Glomerular endothelial cell (primary cell): ENCODE measurements at regions not wholly inside any gene's neighbourhood (a gene's known extent, or its start where the extent isn't known, plus 50 kb on each side); places are given as distances from the start of the nearest gene placed in this dataset.
"Not testable (repeated sequence)": the region's sequence is repeated elsewhere in the genome, so short reads cannot be mapped to it uniquely, and the experiment has no call there.

Experiments used
- DNase-seq: peaks from one replicate; pipeline ENCODE4 v3.0.0-alpha.2; 2011; ENCODE audit warnings: low read depth, low spot score; ENCODE audit errors: extremely low read depth

- DNase-seq: no peak
Measured at GRCh38 chr14:55973285-55973800, 144.9 kb upstream of the PELI2 start.

- DNase-seq: no peak
Measured at GRCh38 chr14:55973911-55974630, 144.1 kb upstream of the PELI2 start.

- DNase-seq: no peak
Measured at GRCh38 chr14:55975281-55975910, 142.8 kb upstream of the PELI2 start.

- no peak for DNase-seq
Measured at GRCh38 chr14:55976219-55976618, 142.0 kb upstream of the PELI2 start.

- no peak for DNase-seq
Measured at GRCh38 chr14:55976655-55977054, 141.6 kb upstream of the PELI2 start.

GRCh38 chr14:55977392-55978150 is 140.6 kb upstream of the PELI2 start:
- DNase-seq: no peak

DNA sequence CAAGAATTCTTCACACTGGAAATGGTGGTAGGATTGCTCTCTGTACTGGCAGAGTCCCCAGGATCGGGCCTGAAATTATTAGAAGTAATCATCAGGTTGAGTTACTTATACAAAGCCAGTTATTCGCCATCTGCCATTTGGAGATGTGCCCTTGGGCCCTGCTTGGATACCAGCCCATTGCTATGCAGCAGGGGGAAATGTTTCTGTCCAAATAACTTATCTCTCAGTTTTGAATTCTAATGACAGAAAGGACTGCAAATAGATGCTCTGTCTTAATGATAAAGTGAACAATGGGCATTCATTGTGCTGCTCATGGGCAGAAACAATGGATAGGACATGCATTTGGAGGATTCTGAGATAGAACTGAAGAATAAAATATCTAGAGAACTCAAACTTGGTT is 139.1 kb upstream of the PELI2 start:
- no peak for DNase-seq

GRCh38 chr14:55979781-55980180 is 138.4 kb upstream of the PELI2 start:
- no peak for DNase-seq

- DNase-seq: no peak
Measured at GRCh38 chr14:55980970-55981369, 137.2 kb upstream of the PELI2 start.

DNA sequence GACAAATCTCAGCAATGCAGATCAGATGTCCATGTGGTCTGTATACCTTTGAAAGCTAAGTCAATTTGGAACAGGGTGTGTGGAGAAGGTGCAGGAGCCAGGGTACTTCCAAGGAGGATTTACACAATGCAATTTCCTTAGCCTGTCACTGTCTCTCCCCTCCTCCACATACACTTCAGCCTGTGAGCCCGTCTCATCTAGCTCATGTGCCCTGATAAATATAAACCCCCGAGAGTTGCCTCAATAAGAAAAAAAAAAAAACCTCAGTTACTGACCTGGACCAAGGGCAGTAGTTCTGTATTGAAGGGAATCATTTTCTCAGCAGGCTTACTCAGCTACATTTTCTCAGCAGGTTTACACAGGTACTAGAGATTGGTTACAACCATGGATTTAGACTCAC is 132.1 kb upstream of the PELI2 start:
- DNase-seq: no peak

DNA sequence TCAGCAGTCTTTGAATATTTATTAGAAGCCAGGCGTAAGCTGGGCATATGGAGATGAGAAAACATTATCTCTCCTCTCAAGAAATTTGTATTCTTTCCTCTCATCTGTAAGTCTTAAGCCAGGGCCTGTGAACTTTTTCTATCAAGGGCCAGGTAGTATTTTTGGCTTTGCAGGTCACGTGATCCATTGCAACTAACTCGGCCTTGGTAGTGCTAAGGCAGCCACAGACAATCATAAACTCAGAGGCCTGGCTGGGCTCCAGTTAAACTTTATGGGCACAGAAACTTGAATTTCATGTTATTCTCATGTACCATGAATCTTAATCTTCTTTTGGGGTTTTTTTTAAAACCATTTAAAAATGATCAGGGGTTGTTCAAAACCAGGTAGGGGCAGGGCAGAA is 117.4 kb upstream of the PELI2 start:
- DNase-seq: no peak

GRCh38 chr14:56002342-56002741 is 115.9 kb upstream of the PELI2 start:
- no peak for DNase-seq

DNA sequence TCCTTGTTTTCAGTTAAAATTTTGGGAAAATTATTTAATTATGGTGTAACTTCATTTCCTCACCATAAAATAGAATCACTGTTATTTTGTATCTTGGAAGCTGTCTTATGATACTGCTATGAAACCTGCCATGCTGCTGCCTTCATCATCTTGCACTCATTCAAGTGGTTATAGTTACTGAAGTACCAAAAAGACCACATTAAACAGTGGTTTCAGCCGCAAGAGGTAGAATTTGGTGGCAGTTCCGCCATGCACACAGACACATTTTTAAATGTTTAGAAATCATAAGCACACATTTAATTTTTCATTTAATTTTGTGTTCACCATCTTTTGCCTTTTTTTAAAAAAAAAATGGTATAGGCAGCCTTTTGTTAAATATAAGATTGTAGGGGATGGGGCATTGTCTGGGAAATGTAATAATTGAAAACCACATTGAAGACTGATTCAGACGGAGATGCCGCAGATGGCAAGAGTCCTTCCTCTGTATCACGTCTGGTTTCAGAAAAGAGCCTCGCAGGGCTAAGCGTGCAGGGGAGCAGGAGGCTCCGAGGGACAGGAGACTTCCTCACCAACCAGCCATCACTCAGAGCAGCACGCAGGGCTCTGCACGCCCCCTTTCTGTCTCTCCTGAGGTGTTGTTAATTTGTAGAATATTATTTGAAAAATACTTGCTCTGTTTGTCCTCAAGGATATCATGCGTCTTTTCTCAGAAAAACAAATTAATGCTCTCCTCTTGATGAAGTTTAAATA is 115.2 kb upstream of the PELI2 start:
- DNase-seq: no peak

DNA sequence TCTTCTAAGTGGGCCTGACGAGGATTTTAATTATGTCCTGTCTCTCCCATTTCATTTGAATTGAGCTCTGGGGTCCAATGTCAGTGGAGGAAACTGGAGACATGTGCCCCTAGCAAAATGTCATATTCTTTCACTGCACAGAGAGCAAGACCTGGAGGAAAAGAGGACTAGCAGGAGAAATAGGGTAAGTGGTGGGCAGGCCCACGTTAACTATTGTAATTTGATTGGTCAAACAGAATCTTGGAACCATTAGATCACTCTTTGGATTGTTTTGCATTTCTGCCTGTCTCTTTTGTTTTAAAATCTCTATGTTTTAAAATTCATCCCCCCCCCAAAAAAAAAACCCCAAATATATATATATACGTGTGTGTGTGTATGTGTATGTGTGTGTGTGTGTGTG is 113.9 kb upstream of the PELI2 start:
- no peak for DNase-seq

GRCh38 chr14:56004786-56005185 is 113.4 kb upstream of the PELI2 start:
- DNase-seq: no peak

DNA sequence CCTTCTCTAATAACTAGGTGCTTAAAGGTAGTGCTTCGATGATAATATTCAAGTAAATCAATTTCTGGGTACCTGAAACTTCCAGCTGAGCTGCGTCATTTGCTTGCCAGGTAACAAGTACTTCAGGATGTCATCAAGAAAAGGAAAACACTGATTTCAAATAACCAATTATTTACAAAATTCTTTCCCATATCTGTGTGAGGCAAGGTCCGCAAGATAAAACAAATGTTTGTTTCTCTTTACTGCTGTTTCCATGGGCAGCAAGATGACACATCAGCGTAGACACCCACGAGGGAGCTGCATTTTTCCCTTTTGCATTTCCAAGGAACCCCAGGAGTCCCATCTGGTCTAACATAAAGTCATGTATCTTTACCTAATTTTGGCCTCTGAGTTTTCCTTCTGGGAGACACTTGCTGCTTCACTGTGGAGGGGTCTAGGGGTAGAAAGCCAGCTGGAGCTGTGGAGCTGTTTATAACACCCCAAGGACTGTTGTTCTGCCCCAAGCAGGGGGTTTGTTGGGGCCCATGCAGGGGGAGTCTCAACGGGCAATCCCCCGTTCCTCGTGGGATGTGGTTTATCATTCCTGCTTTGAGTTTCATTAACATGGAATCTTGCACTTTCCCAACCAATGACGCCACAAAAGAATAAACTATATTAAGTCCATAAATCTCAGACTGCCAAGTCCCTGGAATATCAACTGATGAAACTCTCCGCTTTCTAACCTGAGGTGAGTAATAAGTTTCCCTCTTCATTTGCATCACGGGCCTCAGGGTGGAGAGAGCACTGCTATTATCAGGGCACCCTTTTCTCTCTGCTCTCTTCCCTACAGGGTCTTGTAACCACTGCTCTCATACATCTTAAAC is 112.8 kb upstream of the PELI2 start:
- no peak for DNase-seq

- not testable (repeated sequence) for DNase-seq
Measured at GRCh38 chr14:56007491-56007890, 110.7 kb upstream of the PELI2 start.

GRCh38 chr14:56008150-56008549 is 110.1 kb upstream of the PELI2 start:
- DNase-seq: no peak

DNA sequence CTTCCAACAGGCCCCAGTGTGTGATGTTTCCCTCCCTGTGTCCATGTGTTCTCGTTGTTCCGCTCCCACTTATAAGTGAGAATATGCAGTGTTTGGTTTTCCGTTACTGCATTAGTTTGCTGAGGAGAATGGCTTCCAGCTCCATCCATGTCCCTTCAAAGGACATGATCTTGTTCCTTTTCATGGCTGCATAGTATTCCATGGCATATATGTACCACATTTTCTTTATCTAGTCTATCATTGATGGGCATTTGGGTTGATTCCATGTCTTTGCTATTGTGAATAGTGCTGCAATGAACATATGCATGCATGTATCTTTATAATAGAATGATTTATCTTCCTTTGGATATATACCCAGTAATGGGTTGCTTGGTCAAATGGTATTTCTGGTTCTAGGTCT is 109.5 kb upstream of the PELI2 start:
- not testable (repeated sequence) for DNase-seq

- no peak for DNase-seq
Measured at GRCh38 chr14:56023661-56024081, 94.5 kb upstream of the PELI2 start.
